ENCODE measurements at regions not wholly inside any gene's neighbourhood (a gene's known extent, or its start where the extent isn't known, plus 50 kb on each side); places are given as distances from the start of the nearest gene placed in this dataset.
"Not testable (repeated sequence)": the region's sequence is repeated elsewhere in the genome, so short reads cannot be mapped to it uniquely, and the experiment has no call there.

- no peak for DNase-seq (ENCODE audit: extremely low read depth, low read depth)
These were observed 80.8 kb downstream of the C21orf91 start for GRCh38 chr21:17738176-17738953.

- DNase-seq (ENCODE audit: extremely low read depth, low read depth): no peak
These were observed 83.1 kb downstream of the C21orf91 start for GRCh38 chr21:17736072-17736471.

GRCh38 chr21:17733209-17733608 is 85.9 kb downstream of the C21orf91 start:
- DNase-seq (ENCODE audit: extremely low read depth, low read depth): no peak

GRCh38 chr21:17732306-17732705 is 86.8 kb downstream of the C21orf91 start:
- DNase-seq (ENCODE audit: extremely low read depth, low read depth): no peak

- no peak for DNase-seq (ENCODE audit: extremely low read depth, low read depth)
These were observed 87.6 kb downstream of the C21orf91 start for GRCh38 chr21:17731554-17731953.

- DNase-seq (ENCODE audit: extremely low read depth, low read depth): no peak
These were observed 88.4 kb downstream of the C21orf91 start for GRCh38 chr21:17730782-17731181.

GRCh38 chr21:17729455-17729854 is 89.7 kb downstream of the C21orf91 start:
- no peak for DNase-seq (ENCODE audit: extremely low read depth, low read depth)

GRCh38 chr21:17727361-17727760 is 91.8 kb downstream of the C21orf91 start:
- DNase-seq (ENCODE audit: extremely low read depth, low read depth): no peak

GRCh38 chr21:17726047-17726829 is 92.9 kb downstream of the C21orf91 start:
- DNase-seq (ENCODE audit: extremely low read depth, low read depth): no peak

GRCh38 chr21:17725339-17725738 is 93.8 kb downstream of the C21orf91 start:
- DNase-seq (ENCODE audit: extremely low read depth, low read depth): no peak

GRCh38 chr21:17712887-17713286 is 100.2 kb upstream of the BTG3 start:
- no peak for DNase-seq (ENCODE audit: extremely low read depth, low read depth)

GRCh38 chr21:17711896-17712295 is 99.2 kb upstream of the BTG3 start:
- no peak for DNase-seq (ENCODE audit: extremely low read depth, low read depth)

- no peak for DNase-seq (ENCODE audit: extremely low read depth, low read depth)
These were observed 96.5 kb upstream of the BTG3 start for GRCh38 chr21:17709266-17709611.

GRCh38 chr21:17708522-17709265 is 96.0 kb upstream of the BTG3 start:
- no peak for DNase-seq (ENCODE audit: extremely low read depth, low read depth)

- DNase-seq (ENCODE audit: extremely low read depth, low read depth): no peak
These were observed 87.0 kb upstream of the BTG3 start for GRCh38 chr21:17699524-17700189.

- DNase-seq (ENCODE audit: extremely low read depth, low read depth): no peak
These were observed 84.8 kb upstream of the BTG3 start for GRCh38 chr21:17697473-17697872.

GRCh38 chr21:17694416-17694815 is 81.7 kb upstream of the BTG3 start:
- not testable (repeated sequence) for DNase-seq (ENCODE audit: extremely low read depth, low read depth)

GRCh38 chr21:17693801-17694200 is 81.1 kb upstream of the BTG3 start:
- no peak for DNase-seq (ENCODE audit: extremely low read depth, low read depth)

- no peak for DNase-seq (ENCODE audit: extremely low read depth, low read depth)
These were observed 77.4 kb upstream of the BTG3 start for GRCh38 chr21:17690078-17690494.

GRCh38 chr21:17688912-17689874 is 76.5 kb upstream of the BTG3 start:
- DNase-seq (ENCODE audit: extremely low read depth, low read depth): no peak

Data from NCI-H460 (cell line).